Trophoblast cell (in vitro differentiated cells and primary cell): ENCODE measurements at regions not wholly inside any gene's neighbourhood (a gene's known extent, or its start where the extent isn't known, plus 50 kb on each side); places are given as distances from the start of the nearest gene placed in this dataset.

Source experiments
- DNase-seq, 2 donors: peaks; one replicate each; pipeline ENCODE4 v3.0.0-alpha.2; 2016
- H2AFZ ChIP-seq: 2 replicates; pipeline ENCODE4 v1.6.1; 2013; ENCODE audit warnings: low read length, moderate library complexity, mild to moderate bottlenecking; ENCODE audit not compliant: insufficient read depth, poor library complexity
- H2AK5ac ChIP-seq: 2 replicates; pipeline ENCODE4 v1.6.1; 2013; ENCODE audit warnings: mild to moderate bottlenecking, low read length
- H2BK120ac ChIP-seq: 2 replicates; pipeline ENCODE4 v1.6.1; 2013; ENCODE audit warnings: low read length, mild to moderate bottlenecking, moderate library complexity; ENCODE audit not compliant: insufficient read depth, poor library complexity
- H2BK12ac ChIP-seq: 2 replicates; pipeline ENCODE4 v1.6.1; 2013; ENCODE audit warnings: mild to moderate bottlenecking, low read length, moderate library complexity
- H2BK5ac ChIP-seq: 2 replicates; pipeline ENCODE4 v1.6.1; 2013; ENCODE audit warnings: low read length, low read depth, moderate library complexity, mild to moderate bottlenecking; ENCODE audit not compliant: poor library complexity
- H3K14ac ChIP-seq: 2 replicates; pipeline ENCODE4 v1.6.1; 2013; ENCODE audit warnings: mild to moderate bottlenecking, low read length
- H3K18ac ChIP-seq: 2 replicates; pipeline ENCODE4 v1.6.1; 2013; ENCODE audit warnings: mild to moderate bottlenecking, low read length
- H3K23ac ChIP-seq: 2 replicates; pipeline ENCODE4 v1.6.1; 2013; ENCODE audit warnings: low read length
- H3K27ac ChIP-seq: 2 replicates; pipeline ENCODE4 v1.5.1; 2013; ENCODE audit warnings: low read depth, mild to moderate bottlenecking, inconsistent platforms, low read length, moderate library complexity
- H3K27me3 ChIP-seq: 2 replicates; pipeline ENCODE4 v1.6.1; 2013; ENCODE audit warnings: inconsistent platforms, mild to moderate bottlenecking, low read length, moderate library complexity; ENCODE audit not compliant: insufficient read depth
- H3K36me3 ChIP-seq, 2 experiments: 1 replicate in 1 of 2; 2 replicates in 1 of 2; pipeline ENCODE4 v1.6.1; 2013; ENCODE audit warnings: low read length in 2 of 2, mild to moderate bottlenecking in 2 of 2, moderate library complexity in 1 of 2; ENCODE audit not compliant: insufficient read depth in 2 of 2, control insufficient read depth in 1 of 2
- H3K4ac ChIP-seq: 2 replicates; pipeline ENCODE4 v1.6.1; 2013; ENCODE audit warnings: low read depth, mild to moderate bottlenecking, low read length, moderate library complexity
- H3K4me1 ChIP-seq, 2 experiments: 1 replicate in 1 of 2; 2 replicates in 1 of 2; pipeline ENCODE4 v1.6.1; 2013; ENCODE audit warnings: low read length in 2 of 2, mild to moderate bottlenecking in 2 of 2, moderate library complexity in 1 of 2; ENCODE audit not compliant: insufficient read depth in 2 of 2, control insufficient read depth in 1 of 2
- H3K4me2 ChIP-seq: 2 replicates; pipeline ENCODE4 v1.6.1; 2013; ENCODE audit warnings: inconsistent platforms, mild to moderate bottlenecking, low read length, moderate library complexity
- H3K4me3 ChIP-seq: 2 replicates; pipeline ENCODE4 v1.5.1; 2013; ENCODE audit warnings: mild to moderate bottlenecking, low read depth, low read length, inconsistent platforms
- H3K79me1 ChIP-seq: one replicate; pipeline ENCODE4 v1.6.1; 2013; ENCODE audit warnings: low read length
- H3K79me2 ChIP-seq: 2 replicates; pipeline ENCODE4 v1.6.1; 2013; ENCODE audit warnings: low read length, mild to moderate bottlenecking; ENCODE audit not compliant: control insufficient read depth, insufficient read depth, poor library complexity
- H3K9ac ChIP-seq: 2 replicates; pipeline ENCODE4 v1.6.1; 2013; ENCODE audit warnings: mild to moderate bottlenecking, low read length
- H3K9me3 ChIP-seq: 2 replicates; pipeline ENCODE4 v1.6.1; 2013; ENCODE audit warnings: low read depth, mild to moderate bottlenecking, control low read depth, inconsistent platforms, low read length; ENCODE audit not compliant: insufficient read depth
- H4K12ac ChIP-seq: 2 replicates; pipeline ENCODE4 v1.6.1; 2013; ENCODE audit warnings: low read depth, mild to moderate bottlenecking, low read length, moderate library complexity
- H4K8ac ChIP-seq: 2 replicates; pipeline ENCODE4 v1.6.1; 2013; ENCODE audit warnings: low read depth, mild to moderate bottlenecking, low read length, moderate library complexity
- H4K91ac ChIP-seq: one replicate; pipeline ENCODE4 v1.6.1; 2013; ENCODE audit warnings: low read depth, mild to moderate bottlenecking, low read length, moderate library complexity
- WGBS: extraction: QIAGEN DNeasy Blood & Tissue Kit; methylation state at CpG from one replicate; pipeline ENCODE4 v1.1.7; 2013; ENCODE audit warnings: missing lambda C conversion rate; ENCODE audit not compliant: insufficient read length, insufficient coverage; ENCODE audit errors: extremely low coverage; 5-methylcytosine and 5-hydroxymethylcytosine counted together

- Histone ChIP-seq H3K36me3 (no peaks in the 10 kb centered on the region), H3K9me3 (no peaks in the 10 kb centered on the region), H3K27ac (no peak overlapping the region), H2AK5ac (no peak overlapping the region), H4K12ac (no peak overlapping the region), H3K79me1 (no peaks in the 10 kb centered on the region), H3K23ac (no peak overlapping the region), H2BK5ac (no peak overlapping the region), H3K4me1 (no peaks in the 10 kb centered on the region), H2AFZ (no peak overlapping the region), H3K14ac (no peak overlapping the region), H2BK12ac (no peak overlapping the region), H3K9ac (no peak overlapping the region), H3K79me2 (no peaks in the 10 kb centered on the region), H4K91ac (no peak overlapping the region), H3K18ac (no peak overlapping the region), H3K27me3 (no peaks in the 10 kb centered on the region), H4K8ac (no peak overlapping the region), H3K4ac (no peak overlapping the region), H2BK120ac (no peak overlapping the region), H3K4me2 (no peak overlapping the region), H3K4me3 (no peak overlapping the region)
- DNase-seq = no peak
- WGBS = no CpG with 5 or more reads among the region's 3 CpGs
These were observed 92.7 kb upstream of the RESF1 start for GRCh38 chr12:31866523-31866922.

GRCh38 chr12:31865023-31865422 lies 94.2 kb upstream of the RESF1 start:
- Histone ChIP-seq H2AK5ac (no peak overlapping the region), H4K12ac (no peak overlapping the region), H3K9ac (no peak overlapping the region), H4K8ac (no peak overlapping the region), H3K4me1 (no peaks in the 10 kb centered on the region), H3K23ac (no peak overlapping the region), H4K91ac (no peak overlapping the region), H3K79me2 (no peaks in the 10 kb centered on the region), H2BK120ac (no peak overlapping the region), H3K9me3 (no peaks in the 10 kb centered on the region), H3K18ac (no peak overlapping the region), H3K4me3 (no peak overlapping the region), H3K79me1 (no peaks in the 10 kb centered on the region), H3K14ac (no peak overlapping the region), H3K36me3 (no peaks in the 10 kb centered on the region), H2BK5ac (no peak overlapping the region), H2BK12ac (no peak overlapping the region), H3K27me3 (no peaks in the 10 kb centered on the region), H3K4me2 (no peak overlapping the region), H3K4ac (no peak overlapping the region), H3K27ac (no peak overlapping the region), H2AFZ (no peak overlapping the region)
- no peak for DNase-seq
- no CpG with 5 or more reads among the region's 2 CpGs for WGBS

GRCh38 chr12:31861360-31861759 lies 97.9 kb upstream of the RESF1 start:
- Histone ChIP-seq H3K4me2 (no peak overlapping the region), H3K14ac (no peak overlapping the region), H2BK5ac (no peak overlapping the region), H3K9ac (no peak overlapping the region), H3K4me3 (no peak overlapping the region), H3K36me3 (no peaks in the 10 kb centered on the region), H4K12ac (no peak overlapping the region), H3K27ac (no peak overlapping the region), H4K8ac (no peak overlapping the region), H3K4ac (no peak overlapping the region), H3K23ac (no peak overlapping the region), H2BK120ac (no peak overlapping the region), H3K4me1 (no peaks in the 10 kb centered on the region), H3K79me2 (no peaks in the 10 kb centered on the region), H4K91ac (no peak overlapping the region), H3K79me1 (no peaks in the 10 kb centered on the region), H2AFZ (no peak overlapping the region), H2AK5ac (no peak overlapping the region), H3K9me3 (no peaks in the 10 kb centered on the region), H2BK12ac (no peak overlapping the region), H3K27me3 (no peaks in the 10 kb centered on the region), H3K18ac (no peak overlapping the region)
- WGBS = no CpG with 5 or more reads among the region's 2 CpGs
- no peak for DNase-seq

- Histone ChIP-seq H3K9me3 (no peaks in the 10 kb centered on the region), H3K79me1 (no peaks in the 10 kb centered on the region), H3K18ac (no peak overlapping the region), H3K14ac (no peak overlapping the region), H3K27me3 (no peaks in the 10 kb centered on the region), H3K4me1 (no peaks in the 10 kb centered on the region), H2AK5ac (no peak overlapping the region), H3K23ac (no peak overlapping the region), H3K27ac (no peak overlapping the region), H3K4ac (no peak overlapping the region), H3K36me3 (no peaks in the 10 kb centered on the region), H3K79me2 (no peaks in the 10 kb centered on the region), H4K8ac (no peak overlapping the region), H4K12ac (no peak overlapping the region), H3K9ac (no peak overlapping the region), H2BK12ac (no peak overlapping the region), H2AFZ (no peak overlapping the region), H3K4me3 (no peak overlapping the region), H2BK5ac (no peak overlapping the region), H4K91ac (no peak overlapping the region), H3K4me2 (no peak overlapping the region), H2BK120ac (no peak overlapping the region)
- no peak for DNase-seq
- no CpG with 5 or more reads among the region's 4 CpGs for WGBS
These were observed 98.8 kb upstream of the RESF1 start for GRCh38 chr12:31860401-31860800.
